Chondrocyte (in vitro differentiated cells): ENCODE measurements at regions not wholly inside any gene's neighbourhood (a gene's known extent, or its start where the extent isn't known, plus 50 kb on each side); places are given as distances from the start of the nearest gene placed in this dataset.

Experiments
- DNase-seq: peaks from one replicate; pipeline ENCODE4 v3.0.0; 2021; ENCODE audit warnings: mixed read lengths, low spot score
- H3K27ac Mint-ChIP-seq: one replicate; pipeline ENCODE4 v1.8.0; 2021; ENCODE audit warnings: mild to moderate bottlenecking, moderate library complexity, mixed read lengths; ENCODE audit not compliant: unreplicated experiment
- H3K27me3 Mint-ChIP-seq: 2 replicates; pipeline ENCODE4 v1.8.0; 2021; ENCODE audit warnings: low read depth, mixed read lengths
- H3K36me3 Mint-ChIP-seq: 2 replicates; pipeline ENCODE4 v1.8.0; 2021; ENCODE audit warnings: low read depth, mixed read lengths
- H3K4me1 Mint-ChIP-seq: 2 replicates; pipeline ENCODE4 v1.8.0; 2021; ENCODE audit warnings: low read depth, mild to moderate bottlenecking, mixed read lengths
- H3K4me3 Mint-ChIP-seq: one replicate; pipeline ENCODE4 v1.8.0; 2021; ENCODE audit warnings: mild to moderate bottlenecking, moderate library complexity, mixed read lengths; ENCODE audit not compliant: unreplicated experiment
- H3K9me3 Mint-ChIP-seq: 2 replicates; pipeline ENCODE4 v1.8.0; 2021; ENCODE audit warnings: low read depth, mixed read lengths
- CTCF ChIP-seq: fragments of 200-600 bp; sonication (generic); IDR thresholded peaks from 2 replicates; pipeline ENCODE4 v1.5.0; 2021; ENCODE audit warnings: antibody characterized with exemption, mild to moderate bottlenecking, moderate library complexity

GRCh38 chr20:50242548-50242862 lies 51.9 kb downstream of the CEBPB start:
- no peak for DNase-seq
- H3K4me3 Mint-ChIP-seq: no peak overlapping the region
- no peak for TF ChIP-seq CTCF
- H3K36me3 Mint-ChIP-seq: no peaks in the 10 kb centered on the region
- H3K9me3 Mint-ChIP-seq: no peaks in the 10 kb centered on the region
- H3K27ac Mint-ChIP-seq: no peak overlapping the region
- H3K4me1 Mint-ChIP-seq: peaks cover 17% of the 10 kb centered on the region
- H3K27me3 Mint-ChIP-seq: peaks cover 3% of the 10 kb centered on the region

- no peak for DNase-seq
- Mint-ChIP-seq H3K4me1 (peaks cover 17% of the 10 kb centered on the region), H3K27me3 (peaks cover 3% of the 10 kb centered on the region), H3K9me3 (no peaks in the 10 kb centered on the region), H3K36me3 (no peaks in the 10 kb centered on the region), H3K4me3 (no peak overlapping the region), H3K27ac (no peak overlapping the region)
- TF ChIP-seq CTCF: no peak
Measured at GRCh38 chr20:50242863-50243609, 52.4 kb downstream of the CEBPB start.

GRCh38 chr20:50243610-50244351 lies 53.2 kb downstream of the CEBPB start:
- H3K27ac Mint-ChIP-seq: no peak overlapping the region
- no peak overlapping the region for H3K4me3 Mint-ChIP-seq
- no peak for DNase-seq
- TF ChIP-seq CTCF: no peak
- peaks cover 3% of the 10 kb centered on the region for H3K27me3 Mint-ChIP-seq
- no peaks in the 10 kb centered on the region for H3K9me3 Mint-ChIP-seq
- H3K36me3 Mint-ChIP-seq: no peaks in the 10 kb centered on the region
- H3K4me1 Mint-ChIP-seq: peaks cover 17% of the 10 kb centered on the region

- no peak overlapping the region for H3K27ac Mint-ChIP-seq
- DNase-seq: no peak
- H3K36me3 Mint-ChIP-seq: no peaks in the 10 kb centered on the region
- H3K4me3 Mint-ChIP-seq: no peak overlapping the region
- no peak for TF ChIP-seq CTCF
- peaks cover 17% of the 10 kb centered on the region for H3K4me1 Mint-ChIP-seq
- H3K9me3 Mint-ChIP-seq: no peaks in the 10 kb centered on the region
- peaks cover under 1% of the 10 kb centered on the region for H3K27me3 Mint-ChIP-seq
Measured at GRCh38 chr20:50244352-50245149, 53.9 kb downstream of the CEBPB start.
